ENCODE measurements at regions not wholly inside any gene's neighbourhood (a gene's known extent, or its start where the extent isn't known, plus 50 kb on each side); places are given as distances from the start of the nearest gene placed in this dataset.
"Not testable (repeated sequence)": the region's sequence is repeated elsewhere in the genome, so short reads cannot be mapped to it uniquely, and the experiment has no call there.

GRCh38 chr4:28247805-28248204 is 1387.2 kb downstream of the STIM2 start:
- Mint-ChIP-seq H3K36me3 (ENCODE audit: insufficient read depth) (no peaks in the 10 kb centered on the region), H3K9me3 (peaks cover 10% of the 10 kb centered on the region), H3K27me3 (no peaks in the 10 kb centered on the region), H3K4me3 (no peak overlapping the region), H3K27ac (ENCODE audit: low read depth) (no peak overlapping the region), H3K4me1 (no peaks in the 10 kb centered on the region)
- no peak for DNase-seq (ENCODE audit: low spot score in 2 of 2)
- ATAC-seq (replicated peaks; ENCODE audit: extremely low read depth, poor library complexity, severe bottlenecking): no peak

GRCh38 chr4:28248269-28248668 is 1387.6 kb downstream of the STIM2 start:
- DNase-seq (ENCODE audit: low spot score in 2 of 2) (no peak), ATAC-seq (replicated peaks; ENCODE audit: extremely low read depth, poor library complexity, severe bottlenecking) (no peak)
- no peak overlapping the region for H3K27ac Mint-ChIP-seq (ENCODE audit: low read depth)
- H3K9me3 Mint-ChIP-seq: peaks cover 10% of the 10 kb centered on the region
- no peaks in the 10 kb centered on the region for H3K36me3 Mint-ChIP-seq (ENCODE audit: insufficient read depth)
- no peaks in the 10 kb centered on the region for H3K4me1 Mint-ChIP-seq
- no peak overlapping the region for H3K4me3 Mint-ChIP-seq
- H3K27me3 Mint-ChIP-seq: no peaks in the 10 kb centered on the region

DNA sequence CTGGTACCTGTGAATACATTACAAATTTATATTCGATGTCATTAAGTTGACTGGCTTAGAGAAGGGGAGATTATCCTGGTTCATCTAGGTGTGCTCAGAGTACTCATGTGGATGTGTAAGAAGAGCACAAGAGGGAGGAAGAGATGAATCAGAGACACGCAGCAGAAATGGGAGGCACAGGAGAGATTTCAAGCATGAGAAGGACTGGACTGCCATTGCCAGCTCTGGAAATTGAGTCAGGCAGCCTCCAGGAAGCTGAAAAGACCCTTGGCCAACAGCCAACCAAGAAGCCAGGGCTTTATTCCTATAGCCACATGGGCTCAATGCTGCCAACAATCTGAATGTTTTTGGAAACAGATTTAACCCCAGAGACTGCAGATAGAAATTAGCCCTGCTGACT is 1390.0 kb downstream of the STIM2 start:
- DNase-seq (ENCODE audit: low spot score in 2 of 2) (no peak), ATAC-seq (replicated peaks; ENCODE audit: extremely low read depth, poor library complexity, severe bottlenecking) (no peak)
- Mint-ChIP-seq H3K9me3 (peaks cover 24% of the 10 kb centered on the region), H3K27ac (ENCODE audit: low read depth) (no peak overlapping the region), H3K4me1 (no peaks in the 10 kb centered on the region), H3K36me3 (ENCODE audit: insufficient read depth) (peaks cover 2% of the 10 kb centered on the region), H3K4me3 (no peak overlapping the region), H3K27me3 (no peaks in the 10 kb centered on the region)

DNA sequence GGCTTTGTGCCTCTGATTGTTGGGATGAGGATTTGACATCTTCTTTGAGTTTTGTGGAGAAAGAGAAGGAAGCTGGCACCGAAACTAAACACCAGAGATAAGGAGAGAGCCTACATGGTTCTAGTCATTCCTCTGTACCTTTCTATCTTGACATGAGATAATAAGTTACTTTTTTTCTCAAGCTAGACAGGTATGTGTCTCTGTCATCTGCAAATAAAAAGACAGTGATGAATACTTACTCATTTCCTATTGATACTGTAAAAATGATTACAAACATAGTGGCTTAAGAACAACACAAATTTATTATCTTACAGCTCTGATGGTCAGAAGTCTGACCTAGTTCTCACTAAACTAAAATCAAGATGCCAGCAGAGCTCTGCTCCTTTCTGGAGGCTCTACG is 1391.2 kb downstream of the STIM2 start:
- ATAC-seq (replicated peaks; ENCODE audit: extremely low read depth, poor library complexity, severe bottlenecking): no peak
- no peaks in the 10 kb centered on the region for H3K27me3 Mint-ChIP-seq
- H3K4me1 Mint-ChIP-seq: no peaks in the 10 kb centered on the region
- no peak overlapping the region for H3K27ac Mint-ChIP-seq (ENCODE audit: low read depth)
- no peak for DNase-seq (ENCODE audit: low spot score in 2 of 2)
- H3K9me3 Mint-ChIP-seq: peaks cover 33% of the 10 kb centered on the region
- H3K4me3 Mint-ChIP-seq: no peak overlapping the region
- H3K36me3 Mint-ChIP-seq (ENCODE audit: insufficient read depth): peaks cover 2% of the 10 kb centered on the region

GRCh38 chr4:28254003-28254402 is 1393.4 kb downstream of the STIM2 start:
- no peaks in the 10 kb centered on the region for H3K4me1 Mint-ChIP-seq

DNA sequence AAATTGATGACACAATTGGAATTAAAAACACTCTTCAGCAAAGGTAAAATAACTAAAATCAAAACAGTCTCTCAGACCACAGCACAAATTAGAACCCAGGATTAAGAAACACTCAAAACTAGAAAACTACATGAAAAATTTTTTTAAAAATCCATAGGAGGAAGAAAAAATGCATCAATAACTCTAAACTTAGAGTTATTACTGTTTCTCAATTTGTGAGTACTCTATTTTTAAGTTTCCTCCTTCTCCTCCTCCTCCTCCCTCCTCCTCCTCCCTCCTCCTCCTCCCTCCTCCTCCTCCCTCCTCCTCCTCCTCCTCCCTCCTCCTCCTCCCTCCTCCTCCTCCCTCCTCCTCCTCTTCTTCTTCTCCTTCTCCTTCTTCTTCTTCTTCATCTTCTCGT is 1395.7 kb downstream of the STIM2 start:
- H3K4me1 Mint-ChIP-seq: no peaks in the 10 kb centered on the region
- no peak overlapping the region for H3K4me3 Mint-ChIP-seq
- DNase-seq (ENCODE audit: low spot score in 2 of 2) (no peak), ATAC-seq (replicated peaks; ENCODE audit: extremely low read depth, poor library complexity, severe bottlenecking) (no peak)
- no peak overlapping the region for H3K27ac Mint-ChIP-seq (ENCODE audit: low read depth)
- no peaks in the 10 kb centered on the region for H3K27me3 Mint-ChIP-seq
- peaks cover 2% of the 10 kb centered on the region for H3K36me3 Mint-ChIP-seq (ENCODE audit: insufficient read depth)
- H3K9me3 Mint-ChIP-seq: peaks cover 28% of the 10 kb centered on the region

More at GRCh38 chr4:28254003-28254402, 1393.4 kb downstream of the STIM2 start:
- H3K27ac Mint-ChIP-seq (ENCODE audit: low read depth): no peak overlapping the region
- no peak for ATAC-seq (replicated peaks; ENCODE audit: extremely low read depth, poor library complexity, severe bottlenecking)
- H3K27me3 Mint-ChIP-seq: no peaks in the 10 kb centered on the region
- no peak for DNase-seq (ENCODE audit: low spot score in 2 of 2)
- peaks cover 31% of the 10 kb centered on the region for H3K9me3 Mint-ChIP-seq
- H3K36me3 Mint-ChIP-seq (ENCODE audit: insufficient read depth): peaks cover 2% of the 10 kb centered on the region
- no peak overlapping the region for H3K4me3 Mint-ChIP-seq

- Mint-ChIP-seq H3K4me3 (no peak overlapping the region), H3K27me3 (no peaks in the 10 kb centered on the region), H3K27ac (ENCODE audit: low read depth) (no peak overlapping the region), H3K4me1 (no peaks in the 10 kb centered on the region), H3K36me3 (ENCODE audit: insufficient read depth) (peaks cover under 1% of the 10 kb centered on the region), H3K9me3 (peaks cover 36% of the 10 kb centered on the region)
- DNase-seq (ENCODE audit: low spot score in 2 of 2): no peak
- ATAC-seq (replicated peaks; ENCODE audit: extremely low read depth, poor library complexity, severe bottlenecking): no peak
Observed at GRCh38 chr4:28259951-28260350, 1399.3 kb downstream of the STIM2 start.

- H3K27ac Mint-ChIP-seq (ENCODE audit: low read depth): no peak overlapping the region
Observed at GRCh38 chr4:28267166-28267565, 1406.5 kb downstream of the STIM2 start.

GRCh38 chr4:28269426-28269825 is 1408.8 kb downstream of the STIM2 start:
- ATAC-seq (replicated peaks; ENCODE audit: extremely low read depth, poor library complexity, severe bottlenecking): no peak
- Mint-ChIP-seq H3K36me3 (ENCODE audit: insufficient read depth) (no peaks in the 10 kb centered on the region), H3K4me1 (no peaks in the 10 kb centered on the region), H3K9me3 (peaks cover 6% of the 10 kb centered on the region), H3K27ac (ENCODE audit: low read depth) (no peak overlapping the region), H3K4me3 (no peak overlapping the region), H3K27me3 (no peaks in the 10 kb centered on the region)
- no peak for DNase-seq (ENCODE audit: low spot score in 2 of 2)

More at GRCh38 chr4:28267166-28267565, 1406.5 kb downstream of the STIM2 start:
- no peak for ATAC-seq (replicated peaks; ENCODE audit: extremely low read depth, poor library complexity, severe bottlenecking)
- H3K9me3 Mint-ChIP-seq: peaks cover 9% of the 10 kb centered on the region
- H3K27me3 Mint-ChIP-seq: no peaks in the 10 kb centered on the region
- no peaks in the 10 kb centered on the region for H3K4me1 Mint-ChIP-seq
- H3K4me3 Mint-ChIP-seq: no peak overlapping the region
- H3K36me3 Mint-ChIP-seq (ENCODE audit: insufficient read depth): no peaks in the 10 kb centered on the region
- DNase-seq (ENCODE audit: low spot score in 2 of 2): no peak

DNA sequence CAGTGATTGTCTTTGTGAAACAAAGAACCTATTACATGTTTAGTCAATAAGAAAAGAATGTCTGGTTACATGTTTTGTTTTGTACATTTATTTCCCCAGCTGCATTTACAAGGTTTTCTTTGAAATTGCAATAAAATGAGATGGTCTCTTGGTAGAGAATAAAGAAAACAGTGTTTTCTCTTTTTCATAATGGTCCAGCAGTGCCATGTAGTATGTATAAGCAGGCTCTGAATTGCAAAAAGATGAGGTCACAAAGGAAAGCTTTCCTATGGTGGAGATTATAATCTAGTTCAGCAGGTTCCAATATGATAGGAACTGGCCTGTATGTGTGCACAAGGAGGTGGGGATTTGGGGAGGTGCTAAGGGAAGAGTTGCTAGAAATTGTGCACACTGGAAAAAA is 1417.3 kb downstream of the STIM2 start:
- no peak overlapping the region for H3K27ac Mint-ChIP-seq (ENCODE audit: low read depth)
- ATAC-seq (replicated peaks; ENCODE audit: extremely low read depth, poor library complexity, severe bottlenecking) (no peak), DNase-seq (ENCODE audit: low spot score in 2 of 2) (no peak)

DNA sequence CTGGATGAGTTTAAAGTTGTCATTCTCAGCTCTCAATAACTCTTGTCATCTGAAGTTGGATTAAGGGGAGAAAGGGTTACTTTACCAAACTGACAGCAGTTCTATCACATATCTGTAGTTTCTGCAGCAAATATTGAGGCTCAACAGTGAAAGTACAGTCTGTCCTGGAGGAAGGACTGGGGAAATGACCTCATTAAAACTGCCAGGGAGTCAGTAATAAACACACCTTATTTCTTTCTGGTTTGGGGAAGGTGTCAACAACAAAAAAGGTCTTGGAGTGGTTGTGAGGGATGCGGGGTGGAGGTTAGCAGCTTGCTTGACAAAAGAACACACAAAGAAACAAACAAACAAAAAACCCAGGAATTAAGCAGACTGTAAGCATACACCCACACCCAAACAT is 1418.0 kb downstream of the STIM2 start:
- Mint-ChIP-seq H3K9me3 (peaks cover 37% of the 10 kb centered on the region), H3K4me1 (no peaks in the 10 kb centered on the region), H3K27ac (ENCODE audit: low read depth) (no peak overlapping the region), H3K4me3 (no peak overlapping the region), H3K27me3 (no peaks in the 10 kb centered on the region), H3K36me3 (ENCODE audit: insufficient read depth) (no peaks in the 10 kb centered on the region)
- DNase-seq (ENCODE audit: low spot score in 2 of 2) (no peak), ATAC-seq (replicated peaks; ENCODE audit: extremely low read depth, poor library complexity, severe bottlenecking) (no peak)

More for the DNA sequence above, 1417.3 kb downstream of the STIM2 start:
- Mint-ChIP-seq H3K27me3 (no peaks in the 10 kb centered on the region), H3K36me3 (ENCODE audit: insufficient read depth) (no peaks in the 10 kb centered on the region), H3K4me1 (no peaks in the 10 kb centered on the region), H3K9me3 (peaks cover 31% of the 10 kb centered on the region), H3K4me3 (no peak overlapping the region)

DNA sequence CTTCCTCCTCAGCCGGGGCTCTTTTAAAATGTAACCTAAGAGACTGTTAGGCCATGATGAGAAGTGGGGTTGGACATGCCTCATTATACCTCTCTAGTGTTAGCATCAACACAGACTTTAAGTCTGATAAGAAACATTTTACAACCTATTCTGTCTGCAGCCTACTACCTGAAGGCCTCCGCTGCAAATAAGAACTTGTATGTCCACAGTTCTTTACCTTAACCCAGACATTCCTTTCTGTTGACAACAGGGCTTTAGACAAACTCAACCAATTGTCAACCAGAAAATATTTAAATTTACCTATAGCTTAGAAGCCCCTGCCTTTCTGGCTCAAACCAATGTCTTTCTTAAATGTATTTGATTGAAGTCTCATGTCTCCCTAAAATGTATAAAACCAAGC is 1418.6 kb downstream of the STIM2 start:
- no peaks in the 10 kb centered on the region for H3K4me1 Mint-ChIP-seq
- DNase-seq (ENCODE audit: low spot score in 2 of 2) (no peak), ATAC-seq (replicated peaks; ENCODE audit: extremely low read depth, poor library complexity, severe bottlenecking) (no peak)
- H3K27me3 Mint-ChIP-seq: no peaks in the 10 kb centered on the region
- no peak overlapping the region for H3K4me3 Mint-ChIP-seq
- peaks cover 33% of the 10 kb centered on the region for H3K9me3 Mint-ChIP-seq
- no peaks in the 10 kb centered on the region for H3K36me3 Mint-ChIP-seq (ENCODE audit: insufficient read depth)
- no peak overlapping the region for H3K27ac Mint-ChIP-seq (ENCODE audit: low read depth)

GRCh38 chr4:28286266-28286665 is 1425.6 kb downstream of the STIM2 start:
- H3K27ac Mint-ChIP-seq (ENCODE audit: low read depth); DNase-seq (ENCODE audit: low spot score in 2 of 2); H3K4me1 Mint-ChIP-seq; H3K4me3 Mint-ChIP-seq; ATAC-seq (replicated peaks; ENCODE audit: extremely low read depth, poor library complexity, severe bottlenecking); H3K36me3 Mint-ChIP-seq (ENCODE audit: insufficient read depth); H3K27me3 Mint-ChIP-seq: not testable (repeated sequence)
- peaks cover 21% of the 10 kb centered on the region for H3K9me3 Mint-ChIP-seq

GRCh38 chr4:28287831-28288233 is 1427.2 kb downstream of the STIM2 start:
- Mint-ChIP-seq H3K9me3 (peaks cover 14% of the 10 kb centered on the region), H3K4me1 (no peaks in the 10 kb centered on the region), H3K27me3 (no peaks in the 10 kb centered on the region), H3K27ac (ENCODE audit: low read depth) (no peak overlapping the region), H3K36me3 (ENCODE audit: insufficient read depth) (no peaks in the 10 kb centered on the region), H3K4me3 (no peak overlapping the region)
- DNase-seq (ENCODE audit: low spot score in 2 of 2) (no peak), ATAC-seq (replicated peaks; ENCODE audit: extremely low read depth, poor library complexity, severe bottlenecking) (no peak)
